Effector memory CD4-positive, alpha-beta T cell (primary cell): ENCODE measurements at regions not wholly inside any gene's neighbourhood (a gene's known extent, or its start where the extent isn't known, plus 50 kb on each side); places are given as distances from the start of the nearest gene placed in this dataset.

ENCODE experiments used
- DNase-seq, 3 donors: peaks; one replicate each; pipeline ENCODE4 v3.0.0-alpha.2; 2020
- H3K27ac ChIP-seq: 2 replicates; pipeline ENCODE4 v1.7.0; 2013; ENCODE audit warnings: mild to moderate bottlenecking, low read length, moderate library complexity; ENCODE audit not compliant: insufficient read depth, poor library complexity, severe bottlenecking
- H3K27me3 ChIP-seq: replicated peaks from 2 replicates; pipeline ENCODE4 v1.7.0; 2013; ENCODE audit warnings: mild to moderate bottlenecking, low read length; ENCODE audit not compliant: insufficient read depth, control insufficient read depth, poor library complexity, severe bottlenecking
- H3K36me3 ChIP-seq: 2 replicates; pipeline ENCODE4 v1.7.0; 2013; ENCODE audit warnings: mild to moderate bottlenecking, low read length, moderate library complexity; ENCODE audit not compliant: control insufficient read depth, insufficient read depth
- H3K4me1 ChIP-seq: 2 replicates; pipeline ENCODE4 v1.7.0; 2013; ENCODE audit warnings: low read length, mild to moderate bottlenecking; ENCODE audit not compliant: control insufficient read depth, insufficient read depth, poor library complexity, severe bottlenecking
- H3K4me3 ChIP-seq: 2 replicates; pipeline ENCODE4 v1.7.0; 2013; ENCODE audit warnings: low read length, low read depth, mild to moderate bottlenecking; ENCODE audit not compliant: insufficient read depth, poor library complexity, severe bottlenecking
- H3K9me3 ChIP-seq: 2 replicates; pipeline ENCODE4 v1.7.0; 2013; ENCODE audit warnings: mild to moderate bottlenecking, low read length, moderate library complexity; ENCODE audit not compliant: control insufficient read depth

GRCh38 chr14:71588576-71589215, 343.5 kb upstream of the RGS6 start:
- Histone ChIP-seq H3K9me3 (no peaks in the 10 kb centered on the region), H3K4me1 (no peaks in the 10 kb centered on the region), H3K27ac (no peak overlapping the region), H3K36me3 (no peaks in the 10 kb centered on the region), H3K4me3 (no peak overlapping the region), H3K27me3 (no peaks in the 10 kb centered on the region)
- no peak for DNase-seq

- Histone ChIP-seq H3K9me3 (no peaks in the 10 kb centered on the region), H3K27ac (no peak overlapping the region)
Observed at GRCh38 chr14:71589609-71590008, 342.6 kb upstream of the RGS6 start.

GRCh38 chr14:71590131-71590530, 342.1 kb upstream of the RGS6 start:
- Histone ChIP-seq H3K27me3 (no peaks in the 10 kb centered on the region), H3K9me3 (no peaks in the 10 kb centered on the region), H3K27ac (no peak overlapping the region), H3K4me3 (no peak overlapping the region), H3K4me1 (no peaks in the 10 kb centered on the region), H3K36me3 (no peaks in the 10 kb centered on the region)
- DNase-seq, result no peak

More at GRCh38 chr14:71589609-71590008, 342.6 kb upstream of the RGS6 start:
- Histone ChIP-seq H3K4me1 (no peaks in the 10 kb centered on the region), H3K36me3 (no peaks in the 10 kb centered on the region), H3K27me3 (no peaks in the 10 kb centered on the region), H3K4me3 (no peak overlapping the region)
- DNase-seq, result no peak

- no peak for DNase-seq
- H3K4me1 ChIP-seq, result no peaks in the 10 kb centered on the region
- H3K27ac ChIP-seq, result no peak overlapping the region
- no peaks in the 10 kb centered on the region for H3K27me3 ChIP-seq
- no peaks in the 10 kb centered on the region for H3K9me3 ChIP-seq
- no peaks in the 10 kb centered on the region for H3K36me3 ChIP-seq
- no peak overlapping the region for H3K4me3 ChIP-seq
Observed at GRCh38 chr14:71591231-71591630, 341.0 kb upstream of the RGS6 start.

- Histone ChIP-seq H3K9me3 (no peaks in the 10 kb centered on the region), H3K36me3 (no peaks in the 10 kb centered on the region), H3K27me3 (no peaks in the 10 kb centered on the region), H3K4me1 (no peaks in the 10 kb centered on the region), H3K27ac (no peak overlapping the region), H3K4me3 (no peak overlapping the region)
- DNase-seq, result no peak
Observed at GRCh38 chr14:71591929-71592328, 340.3 kb upstream of the RGS6 start.

- Histone ChIP-seq H3K36me3 (no peaks in the 10 kb centered on the region), H3K4me1 (no peaks in the 10 kb centered on the region), H3K4me3 (no peak overlapping the region), H3K27ac (no peak overlapping the region), H3K27me3 (no peaks in the 10 kb centered on the region), H3K9me3 (no peaks in the 10 kb centered on the region)
- DNase-seq, result no peak
Observed at GRCh38 chr14:71592361-71592760, 339.9 kb upstream of the RGS6 start.

GRCh38 chr14:71593966-71594365, 338.3 kb upstream of the RGS6 start:
- Histone ChIP-seq H3K9me3 (no peaks in the 10 kb centered on the region), H3K4me1 (peaks cover 7% of the 10 kb centered on the region), H3K36me3 (no peaks in the 10 kb centered on the region), H3K27me3 (no peaks in the 10 kb centered on the region), H3K27ac (no peak overlapping the region), H3K4me3 (no peak overlapping the region)
- DNase-seq, result no peak

GRCh38 chr14:71594821-71595220, 337.4 kb upstream of the RGS6 start:
- Histone ChIP-seq H3K27ac (no peak overlapping the region), H3K27me3 (no peaks in the 10 kb centered on the region), H3K36me3 (no peaks in the 10 kb centered on the region), H3K4me1 (peaks cover 7% of the 10 kb centered on the region), H3K9me3 (no peaks in the 10 kb centered on the region), H3K4me3 (no peak overlapping the region)
- DNase-seq, result no peak

- no peak for DNase-seq
- Histone ChIP-seq H3K4me3 (no peak overlapping the region), H3K36me3 (no peaks in the 10 kb centered on the region), H3K27me3 (no peaks in the 10 kb centered on the region), H3K27ac (no peak overlapping the region), H3K4me1 (peaks cover 7% of the 10 kb centered on the region), H3K9me3 (no peaks in the 10 kb centered on the region)
Observed at GRCh38 chr14:71595441-71595840, 336.8 kb upstream of the RGS6 start.

- H3K36me3 ChIP-seq, result no peaks in the 10 kb centered on the region
- H3K4me1 ChIP-seq, result peaks cover 7% of the 10 kb centered on the region
- H3K4me3 ChIP-seq, result no peak overlapping the region
- no peak for DNase-seq
- H3K27me3 ChIP-seq, result no peaks in the 10 kb centered on the region
- H3K27ac ChIP-seq, result no peak overlapping the region
- no peaks in the 10 kb centered on the region for H3K9me3 ChIP-seq
Observed at GRCh38 chr14:71597287-71597920, 334.8 kb upstream of the RGS6 start.
